CD4-positive, alpha-beta memory T cell (primary cell): ENCODE measurements at regions not wholly inside any gene's neighbourhood (a gene's known extent, or its start where the extent isn't known, plus 50 kb on each side); places are given as distances from the start of the nearest gene placed in this dataset.

Experiments
- CTCF ChIA-PET: fragments of 350-600 bp; sonication (Branson Sonifier 250); formaldehyde crosslinking; loops from one replicate; lab custom pipeline; 2021; ENCODE audit warnings: inconsistent platforms; ENCODE audit not compliant: partially characterized antibody; lab: Charles Lee
- POLR2A ChIA-PET: fragments of 350-600 bp; sonication (Branson Sonifier 250); formaldehyde crosslinking; loops from one replicate; lab custom pipeline; 2021; ENCODE audit not compliant: partially characterized antibody; lab: Charles Lee
- DNase-seq, 5 donors: peaks; one replicate each; pipeline versions ENCODE4 v3.0.0 to v3.0.0-alpha.2; 2020 to 2022; ENCODE audit warnings: mixed read lengths in 1 of 5
- H3K27ac ChIP-seq: one replicate; pipeline ENCODE4 v1.7.0; 2013; ENCODE audit warnings: low read depth, low read length
- H3K27me3 ChIP-seq: 2 replicates; pipeline ENCODE4 v1.7.0; 2013; ENCODE audit warnings: mild to moderate bottlenecking, low read length, moderate library complexity; ENCODE audit not compliant: insufficient read depth
- H3K36me3 ChIP-seq: 2 replicates; pipeline ENCODE4 v1.7.0; 2013; ENCODE audit warnings: mild to moderate bottlenecking, low read length, moderate library complexity; ENCODE audit not compliant: insufficient read depth
- H3K4me1 ChIP-seq: 2 replicates; pipeline ENCODE4 v1.7.0; 2013; ENCODE audit warnings: mild to moderate bottlenecking, low read length, moderate library complexity; ENCODE audit not compliant: insufficient read depth
- H3K4me3 ChIP-seq, 2 donors: one replicate each; pipeline ENCODE4 v1.7.0; 2013; ENCODE audit warnings: low read length in 2 of 2, mild to moderate bottlenecking in 1 of 2
- H3K9me3 ChIP-seq, 2 donors: one replicate each; pipeline ENCODE4 v1.7.0; 2013; ENCODE audit warnings: low read length in 2 of 2, control low read depth in 1 of 2; ENCODE audit not compliant: control insufficient read depth in 1 of 2
- H3K27ac Mint-ChIP-seq, 7 donors: one replicate each; pipeline ENCODE4 v1.8.0; 2020 to 2021; ENCODE audit warnings: mixed read lengths in 7 of 7, mild to moderate bottlenecking in 6 of 7, inconsistent platforms in 3 of 7, moderate library complexity in 3 of 7
- H3K27me3 Mint-ChIP-seq, 2 donors: one replicate each; pipeline ENCODE4 v1.8.0; 2020 to 2021; ENCODE audit warnings: mixed read lengths in 2 of 2
- H3K36me3 Mint-ChIP-seq, 2 donors: one replicate each; pipeline ENCODE4 v1.8.0; 2020 to 2021; ENCODE audit warnings: mixed read lengths in 2 of 2, inconsistent platforms in 1 of 2, mild to moderate bottlenecking in 1 of 2
- H3K4me1 Mint-ChIP-seq, 4 donors: one replicate each; pipeline ENCODE4 v1.8.0; 2020 to 2021; ENCODE audit warnings: mixed read lengths in 4 of 4, mild to moderate bottlenecking in 1 of 4
- H3K4me3 Mint-ChIP-seq, 8 donors: one replicate each; pipeline ENCODE4 v1.8.0; 2020 to 2021; ENCODE audit warnings: mixed read lengths in 8 of 8, mild to moderate bottlenecking in 7 of 8, moderate library complexity in 6 of 8, inconsistent platforms in 3 of 8
- H3K9me3 Mint-ChIP-seq, 8 donors: one replicate each; pipeline ENCODE4 v1.8.0; 2020 to 2021; ENCODE audit warnings: mixed read lengths in 8 of 8, mild to moderate bottlenecking in 5 of 8, inconsistent platforms in 3 of 8, moderate library complexity in 1 of 8
- intact Hi-C: fragments of 100-400 bp; cut with micrococcal nuclease; formaldehyde crosslinking; loops from one replicate; pipeline ENCODE4 v1.15.1; 2023

- no peaks in the 10 kb centered on the region for H3K4me1 Mint-ChIP-seq
- Histone ChIP-seq H3K4me1 (no peaks in the 10 kb centered on the region), H3K27me3 (no peaks in the 10 kb centered on the region), H3K4me3 (no peak overlapping the region), H3K36me3 (no peaks in the 10 kb centered on the region), H3K27ac (no peak overlapping the region), H3K9me3 (no peaks in the 10 kb centered on the region)
- POLR2A ChIA-PET: no interaction called here
- H3K27me3 Mint-ChIP-seq: peaks cover 5 to 6% of the 10 kb centered on the region in 2 donors
- H3K9me3 Mint-ChIP-seq: peaks cover 0 to 2% (median 0%) of the 10 kb centered on the region in 8 donors
- H3K27ac Mint-ChIP-seq: no peak overlapping the region
- no peak for DNase-seq
- H3K36me3 Mint-ChIP-seq: no peaks in the 10 kb centered on the region
- H3K4me3 Mint-ChIP-seq: no peak overlapping the region
- intact Hi-C loops: no loop called here
- CTCF ChIA-PET: interaction anchor here (1.0 to 1.2 kb wide), 2 partner anchors 10 to 14 kb away, joined by 3 read pairs; no protein-coding TSS in a partner anchor
Measured at GRCh38 chr6:145043926-145044500, 691.3 kb downstream of the EPM2A start.

GRCh38 chr6:145044641-145045246 lies 690.6 kb downstream of the EPM2A start:
- Mint-ChIP-seq H3K36me3 (no peaks in the 10 kb centered on the region), H3K9me3 (peaks cover 0 to 2% (median 0%) of the 10 kb centered on the region in 8 donors), H3K4me3 (no peak overlapping the region), H3K27ac (no peak overlapping the region), H3K27me3 (peaks cover 5 to 8% of the 10 kb centered on the region in 2 donors), H3K4me1 (no peaks in the 10 kb centered on the region)
- POLR2A ChIA-PET: no interaction called here
- H3K4me3 ChIP-seq: no peak overlapping the region
- no peaks in the 10 kb centered on the region for H3K36me3 ChIP-seq
- no peak overlapping the region for H3K27ac ChIP-seq
- H3K27me3 ChIP-seq: no peaks in the 10 kb centered on the region
- H3K9me3 ChIP-seq: no peaks in the 10 kb centered on the region
- intact Hi-C loops: no loop called here
- no peaks in the 10 kb centered on the region for H3K4me1 ChIP-seq
- DNase-seq: no peak
- CTCF ChIA-PET: interaction anchor here (1.0 to 1.2 kb wide), 2 partner anchors 9 to 14 kb away, joined by 3 read pairs; no protein-coding TSS in a partner anchor

- intact Hi-C loops: no loop called here
- Histone ChIP-seq H3K4me1 (no peaks in the 10 kb centered on the region), H3K4me3 (no peak overlapping the region), H3K27ac (no peak overlapping the region), H3K9me3 (no peaks in the 10 kb centered on the region), H3K27me3 (no peaks in the 10 kb centered on the region), H3K36me3 (no peaks in the 10 kb centered on the region)
- no peaks in the 10 kb centered on the region for H3K36me3 Mint-ChIP-seq
- H3K4me3 Mint-ChIP-seq: no peak overlapping the region
- H3K9me3 Mint-ChIP-seq: peaks cover 0 to 2% (median 0%) of the 10 kb centered on the region in 8 donors
- ChIA-PET CTCF (no interaction called here), POLR2A (no interaction called here)
- H3K27ac Mint-ChIP-seq: no peak overlapping the region
- peaks cover 5 to 8% of the 10 kb centered on the region in 2 donors for H3K27me3 Mint-ChIP-seq
- H3K4me1 Mint-ChIP-seq: no peaks in the 10 kb centered on the region
- no peak for DNase-seq
Measured at GRCh38 chr6:145045582-145045981, 689.7 kb downstream of the EPM2A start.

GRCh38 chr6:145047891-145048290 lies 687.4 kb downstream of the EPM2A start:
- H3K36me3 ChIP-seq: no peaks in the 10 kb centered on the region
- POLR2A ChIA-PET: no interaction called here
- Mint-ChIP-seq H3K4me3 (no peak overlapping the region), H3K27me3 (peaks cover 5 to 7% of the 10 kb centered on the region in 2 donors), H3K9me3 (peaks cover 0 to under 1% (median 0%) of the 10 kb centered on the region in 8 donors), H3K27ac (no peak overlapping the region), H3K36me3 (no peaks in the 10 kb centered on the region), H3K4me1 (no peaks in the 10 kb centered on the region)
- H3K9me3 ChIP-seq: no peaks in the 10 kb centered on the region
- no peak overlapping the region for H3K4me3 ChIP-seq
- CTCF ChIA-PET: interaction anchor here (1.2 kb wide), 1 partner anchor 21 kb away, joined by 3 read pairs; no protein-coding TSS in a partner anchor
- no peaks in the 10 kb centered on the region for H3K4me1 ChIP-seq
- DNase-seq: no peak
- no peaks in the 10 kb centered on the region for H3K27me3 ChIP-seq
- no peak overlapping the region for H3K27ac ChIP-seq
- intact Hi-C loops: no loop called here

- CTCF ChIA-PET: no interaction called here
- DNase-seq: no peak
- Histone ChIP-seq H3K9me3 (no peaks in the 10 kb centered on the region), H3K4me1 (no peaks in the 10 kb centered on the region), H3K4me3 (no peak overlapping the region), H3K36me3 (no peaks in the 10 kb centered on the region), H3K27ac (no peak overlapping the region), H3K27me3 (no peaks in the 10 kb centered on the region)
- Mint-ChIP-seq H3K9me3 (no peaks in the 10 kb centered on the region), H3K4me1 (no peaks in the 10 kb centered on the region), H3K4me3 (no peak overlapping the region), H3K27me3 (peaks cover 1 to 8% of the 10 kb centered on the region in 2 donors), H3K27ac (no peak overlapping the region), H3K36me3 (no peaks in the 10 kb centered on the region)
- intact Hi-C loops: no loop called here
- POLR2A ChIA-PET: no interaction called here
Measured at GRCh38 chr6:145051661-145052060, 683.7 kb downstream of the EPM2A start.

- CTCF ChIA-PET: no interaction called here
- intact Hi-C loops: no loop called here
- H3K36me3 ChIP-seq: no peaks in the 10 kb centered on the region
- H3K9me3 ChIP-seq: no peaks in the 10 kb centered on the region
- no peak for DNase-seq
- H3K4me1 ChIP-seq: no peaks in the 10 kb centered on the region
- Mint-ChIP-seq H3K4me1 (no peaks in the 10 kb centered on the region), H3K36me3 (no peaks in the 10 kb centered on the region), H3K4me3 (no peak overlapping the region), H3K9me3 (no peaks in the 10 kb centered on the region), H3K27me3 (peaks cover 1 to 5% of the 10 kb centered on the region in 2 donors), H3K27ac (no peak overlapping the region)
- H3K27me3 ChIP-seq: no peaks in the 10 kb centered on the region
- H3K4me3 ChIP-seq: no peak overlapping the region
- POLR2A ChIA-PET: no interaction called here
- H3K27ac ChIP-seq: no peak overlapping the region
Measured at GRCh38 chr6:145055567-145055966, 679.8 kb downstream of the EPM2A start.

GRCh38 chr6:145060714-145061113 lies 674.6 kb downstream of the EPM2A start:
- H3K27me3 Mint-ChIP-seq: peaks cover 0 to 3% of the 10 kb centered on the region in 2 donors
- H3K27ac ChIP-seq: no peak overlapping the region
- H3K27me3 ChIP-seq: no peaks in the 10 kb centered on the region
- no peaks in the 10 kb centered on the region for H3K36me3 ChIP-seq
- H3K36me3 Mint-ChIP-seq: no peaks in the 10 kb centered on the region
- no peak overlapping the region for H3K4me3 ChIP-seq
- ChIA-PET CTCF (no interaction called here), POLR2A (no interaction called here)
- H3K27ac Mint-ChIP-seq: no peak overlapping the region
- intact Hi-C loops: no loop called here
- H3K4me1 ChIP-seq: no peaks in the 10 kb centered on the region
- H3K4me1 Mint-ChIP-seq: no peaks in the 10 kb centered on the region
- H3K9me3 Mint-ChIP-seq: no peaks in the 10 kb centered on the region
- H3K9me3 ChIP-seq: no peaks in the 10 kb centered on the region
- H3K4me3 Mint-ChIP-seq: no peak overlapping the region
- DNase-seq: no peak
